Astrocyte (in vitro differentiated cells and primary cell): ENCODE measurements at regions not wholly inside any gene's neighbourhood (a gene's known extent, or its start where the extent isn't known, plus 50 kb on each side); places are given as distances from the start of the nearest gene placed in this dataset.

Source experiments
- DNase-seq: peaks from one replicate; pipeline ENCODE4 v3.0.0-alpha.2; 2010; ENCODE audit warnings: low read depth
- FAIRE-seq: peaks from 2 replicates; lab custom pipeline; 2011; peaks lifted over from hg19 to GRCh38; lab: Jason Lieb, UNC
- H2AFZ ChIP-seq: 2 replicates; pipeline ENCODE4 v1.6.0; 2012; ENCODE audit warnings: low read depth, low read length, inconsistent platforms
- H3K27ac ChIP-seq: 2 replicates; pipeline ENCODE4 v1.5.1; 2011; ENCODE audit warnings: low read depth, low read length, inconsistent platforms
- H3K27me3 ChIP-seq: 2 replicates; pipeline ENCODE4 v1.6.0; 2011; ENCODE audit warnings: low read length, inconsistent platforms; ENCODE audit not compliant: insufficient read depth
- H3K36me3 ChIP-seq: 2 replicates; pipeline ENCODE4 v1.5.1; 2011; ENCODE audit warnings: low read length, inconsistent platforms; ENCODE audit not compliant: insufficient read depth
- H3K4me1 ChIP-seq: 2 replicates; pipeline ENCODE4 v1.5.1; 2011; ENCODE audit warnings: low read length, inconsistent platforms; ENCODE audit not compliant: insufficient read depth
- H3K4me2 ChIP-seq: 2 replicates; pipeline ENCODE4 v1.6.0; 2012; ENCODE audit warnings: low read length, inconsistent platforms
- H3K4me3 ChIP-seq: 2 replicates; pipeline ENCODE4 v1.5.1; 2011; ENCODE audit warnings: low read depth, mild to moderate bottlenecking, low read length, inconsistent platforms; ENCODE audit not compliant: insufficient read depth
- H3K79me2 ChIP-seq: 2 replicates; pipeline ENCODE4 v1.6.0; 2012; ENCODE audit warnings: mild to moderate bottlenecking, low read length, inconsistent platforms; ENCODE audit not compliant: insufficient read depth
- H3K9ac ChIP-seq: 2 replicates; pipeline ENCODE4 v1.6.0; 2012; ENCODE audit warnings: mild to moderate bottlenecking, low read length, inconsistent platforms
- H3K9me3 ChIP-seq: 2 replicates; pipeline ENCODE4 v1.5.1; 2012; ENCODE audit warnings: low read depth, mild to moderate bottlenecking, low read length, inconsistent platforms; ENCODE audit not compliant: insufficient read depth
- H4K20me1 ChIP-seq: 2 replicates; pipeline ENCODE4 v1.6.0; 2012; ENCODE audit warnings: low read length, inconsistent platforms; ENCODE audit not compliant: insufficient read depth
- H3K27ac Mint-ChIP-seq: one replicate; pipeline ENCODE4 v1.8.0; 2021; ENCODE audit warnings: mild to moderate bottlenecking, mixed read lengths; ENCODE audit not compliant: unreplicated experiment
- H3K27me3 Mint-ChIP-seq: one replicate; pipeline ENCODE4 v1.8.0; 2021; ENCODE audit warnings: low read depth, mixed read lengths; ENCODE audit not compliant: unreplicated experiment
- H3K36me3 Mint-ChIP-seq: one replicate; pipeline ENCODE4 v1.8.0; 2021; ENCODE audit warnings: low read depth, mixed read lengths; ENCODE audit not compliant: unreplicated experiment
- H3K4me1 Mint-ChIP-seq: one replicate; pipeline ENCODE4 v1.8.0; 2021; ENCODE audit warnings: low read depth, mixed read lengths; ENCODE audit not compliant: unreplicated experiment
- H3K4me3 Mint-ChIP-seq: one replicate; pipeline ENCODE4 v1.8.0; 2021; ENCODE audit warnings: mild to moderate bottlenecking, moderate library complexity, mixed read lengths; ENCODE audit not compliant: unreplicated experiment
- H3K9me3 Mint-ChIP-seq: one replicate; pipeline ENCODE4 v1.8.0; 2021; ENCODE audit warnings: mild to moderate bottlenecking, mixed read lengths; ENCODE audit not compliant: unreplicated experiment
- EZH2 ChIP-seq: IDR thresholded peaks from 2 replicates; pipeline ENCODE4 v1.6.1; 2012; ENCODE audit warnings: mild to moderate bottlenecking, low read length, inconsistent platforms; ENCODE audit not compliant: insufficient read depth
- TF ChIP-seq, protein P1 (sequence below): IDR thresholded peaks from 2 replicates; pipeline ENCODE4 v1.5.1; 2011; ENCODE audit warnings: low read depth, mild to moderate bottlenecking, inconsistent platforms, low read length, moderate library complexity; ENCODE audit not compliant: insufficient read depth

- Histone ChIP-seq H3K27me3 (no peaks in the 10 kb centered on the region), H3K36me3 (no peaks in the 10 kb centered on the region), H3K27ac (no peak overlapping the region), H3K9ac (no peak overlapping the region), H3K4me1 (no peaks in the 10 kb centered on the region), H3K4me3 (no peak overlapping the region), H3K4me2 (no peak overlapping the region), H3K9me3 (no peaks in the 10 kb centered on the region), H3K79me2 (no peaks in the 10 kb centered on the region), H2AFZ (no peak overlapping the region), H4K20me1 (no peaks in the 10 kb centered on the region)
- no peak for TF ChIP-seq EZH2
- TF ChIP-seq, protein P1, sequence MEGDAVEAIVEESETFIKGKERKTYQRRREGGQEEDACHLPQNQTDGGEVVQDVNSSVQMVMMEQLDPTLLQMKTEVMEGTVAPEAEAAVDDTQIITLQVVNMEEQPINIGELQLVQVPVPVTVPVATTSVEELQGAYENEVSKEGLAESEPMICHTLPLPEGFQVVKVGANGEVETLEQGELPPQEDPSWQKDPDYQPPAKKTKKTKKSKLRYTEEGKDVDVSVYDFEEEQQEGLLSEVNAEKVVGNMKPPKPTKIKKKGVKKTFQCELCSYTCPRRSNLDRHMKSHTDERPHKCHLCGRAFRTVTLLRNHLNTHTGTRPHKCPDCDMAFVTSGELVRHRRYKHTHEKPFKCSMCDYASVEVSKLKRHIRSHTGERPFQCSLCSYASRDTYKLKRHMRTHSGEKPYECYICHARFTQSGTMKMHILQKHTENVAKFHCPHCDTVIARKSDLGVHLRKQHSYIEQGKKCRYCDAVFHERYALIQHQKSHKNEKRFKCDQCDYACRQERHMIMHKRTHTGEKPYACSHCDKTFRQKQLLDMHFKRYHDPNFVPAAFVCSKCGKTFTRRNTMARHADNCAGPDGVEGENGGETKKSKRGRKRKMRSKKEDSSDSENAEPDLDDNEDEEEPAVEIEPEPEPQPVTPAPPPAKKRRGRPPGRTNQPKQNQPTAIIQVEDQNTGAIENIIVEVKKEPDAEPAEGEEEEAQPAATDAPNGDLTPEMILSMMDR, result no peak
- Mint-ChIP-seq H3K27ac (no peak overlapping the region), H3K4me1 (no peaks in the 10 kb centered on the region), H3K36me3 (no peaks in the 10 kb centered on the region), H3K4me3 (no peak overlapping the region), H3K9me3 (no peaks in the 10 kb centered on the region), H3K27me3 (peaks cover 4% of the 10 kb centered on the region)
- DNase-seq (no peak), FAIRE-seq (no peak)
Observed at GRCh38 chr17:71109697-71110096, 940.4 kb downstream of the KCNJ2 start.

GRCh38 chr17:71110326-71110725 lies 941.0 kb downstream of the KCNJ2 start:
- no peaks in the 10 kb centered on the region for H4K20me1 ChIP-seq
- no peak overlapping the region for H3K27ac Mint-ChIP-seq
- no peaks in the 10 kb centered on the region for H3K36me3 ChIP-seq
- no peaks in the 10 kb centered on the region for H3K4me1 Mint-ChIP-seq
- H3K9ac ChIP-seq, result no peak overlapping the region
- H2AFZ ChIP-seq, result no peak overlapping the region
- no peaks in the 10 kb centered on the region for H3K36me3 Mint-ChIP-seq
- H3K4me2 ChIP-seq, result no peak overlapping the region
- FAIRE-seq, result no peak
- peaks cover 4% of the 10 kb centered on the region for H3K27me3 Mint-ChIP-seq
- no peaks in the 10 kb centered on the region for H3K27me3 ChIP-seq
- DNase-seq, result no peak
- H3K4me3 Mint-ChIP-seq, result no peak overlapping the region
- no peaks in the 10 kb centered on the region for H3K4me1 ChIP-seq
- H3K4me3 ChIP-seq, result no peak overlapping the region
- H3K9me3 ChIP-seq, result no peaks in the 10 kb centered on the region
- H3K27ac ChIP-seq, result no peak overlapping the region
- no peaks in the 10 kb centered on the region for H3K9me3 Mint-ChIP-seq
- no peak for TF ChIP-seq EZH2
- TF ChIP-seq, protein P1, result no peak
- no peaks in the 10 kb centered on the region for H3K79me2 ChIP-seq

GRCh38 chr17:71111460-71111859 lies 942.1 kb downstream of the KCNJ2 start:
- Histone ChIP-seq H3K4me3 (no peak overlapping the region), H3K36me3 (no peaks in the 10 kb centered on the region), H3K4me1 (no peaks in the 10 kb centered on the region), H3K27me3 (no peaks in the 10 kb centered on the region), H3K27ac (no peak overlapping the region), H3K79me2 (no peaks in the 10 kb centered on the region), H3K9ac (no peak overlapping the region), H3K9me3 (no peaks in the 10 kb centered on the region), H3K4me2 (no peak overlapping the region), H2AFZ (no peak overlapping the region), H4K20me1 (no peaks in the 10 kb centered on the region)
- TF ChIP-seq, protein P1, result no peak
- no peak for TF ChIP-seq EZH2
- no peak for FAIRE-seq
- Mint-ChIP-seq H3K36me3 (no peaks in the 10 kb centered on the region), H3K4me1 (no peaks in the 10 kb centered on the region), H3K4me3 (no peak overlapping the region), H3K9me3 (no peaks in the 10 kb centered on the region), H3K27me3 (peaks cover 4% of the 10 kb centered on the region), H3K27ac (no peak overlapping the region)
- no peak for DNase-seq
